GM18951 (cell line): ENCODE measurements at regions not wholly inside any gene's neighbourhood (a gene's known extent, or its start where the extent isn't known, plus 50 kb on each side); places are given as distances from the start of the nearest gene placed in this dataset.
"Not testable (repeated sequence)": the region's sequence is repeated elsewhere in the genome, so short reads cannot be mapped to it uniquely, and the experiment has no call there.

ENCODE experiments used
- POLR2A ChIP-seq: IDR thresholded peaks from 4 replicates; pipeline ENCODE4 v1.6.1; 2011; ENCODE audit warnings: mild to moderate bottlenecking; ENCODE audit not compliant: insufficient read length, insufficient read depth; ENCODE audit errors: extremely low read depth
- in situ Hi-C: fragments of 300-500 bp; cut with MboI; formaldehyde crosslinking; loops from one replicate; pipeline ENCODE4 v1.12.0; 2022; ENCODE audit warnings: low sequenced_read_pairs, mixed read lengths, inconsistent platforms; ENCODE audit not compliant: unreplicated experiment

GRCh38 chr1:195754874-195755273 lies 853.4 kb downstream of the KCNT2 start:
- no peak for TF ChIP-seq POLR2A
- in situ Hi-C loops = no loop called here

GRCh38 chr1:195754303-195754702 lies 853.9 kb downstream of the KCNT2 start:
- in situ Hi-C loops = no loop called here
- no peak for TF ChIP-seq POLR2A

GRCh38 chr1:195748969-195749368 lies 859.3 kb downstream of the KCNT2 start:
- no peak for TF ChIP-seq POLR2A
- in situ Hi-C loops = no loop called here

DNA sequence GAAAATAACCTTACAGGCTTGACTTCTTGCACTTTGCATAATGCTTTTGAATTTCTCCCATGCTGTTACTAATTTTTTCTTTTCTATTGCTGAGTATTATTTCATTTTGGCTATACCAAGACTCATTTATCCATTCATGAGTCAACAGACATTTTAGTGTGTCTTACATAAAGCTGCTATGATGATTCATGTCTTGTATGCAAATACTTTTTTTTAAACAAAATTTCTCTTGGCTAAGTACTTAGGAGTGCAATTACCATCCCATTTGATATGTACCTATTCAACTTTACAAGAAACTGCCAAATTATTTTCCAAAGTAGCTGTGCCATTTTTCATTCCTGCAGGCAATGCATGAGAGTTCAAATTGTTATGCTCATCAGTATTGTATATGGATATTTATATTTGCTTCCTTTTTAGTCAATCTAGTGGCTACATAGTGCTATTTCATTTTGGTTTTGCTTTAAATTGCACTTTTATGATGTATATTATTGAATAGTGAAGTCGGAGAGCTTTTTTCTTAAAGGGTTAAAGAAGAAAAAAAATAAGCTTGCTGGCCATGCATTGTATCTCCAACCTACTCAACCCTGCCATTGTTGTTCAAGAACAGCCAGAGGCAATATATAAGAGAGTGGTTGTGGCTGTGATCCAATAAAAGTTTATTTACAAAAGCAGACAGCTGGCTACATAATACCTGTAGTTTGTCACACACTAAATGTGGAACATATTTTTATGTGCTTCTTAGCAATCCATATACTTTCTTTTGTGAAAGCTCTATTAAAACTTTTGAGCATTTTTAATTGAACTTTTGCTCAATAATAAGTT lies 862.8 kb downstream of the KCNT2 start:
- in situ Hi-C loops = no loop called here

GRCh38 chr1:195744256-195744655 lies 864.0 kb downstream of the KCNT2 start:
- in situ Hi-C loops = no loop called here
- no peak for TF ChIP-seq POLR2A

More for the DNA sequence above, 862.8 kb downstream of the KCNT2 start:
- no peak for TF ChIP-seq POLR2A

- in situ Hi-C loops = no loop called here
- TF ChIP-seq POLR2A = no peak
Observed at GRCh38 chr1:195740862-195741261, 867.4 kb downstream of the KCNT2 start.

GRCh38 chr1:195738966-195739650 lies 869.1 kb downstream of the KCNT2 start:
- in situ Hi-C loops = no loop called here
- TF ChIP-seq POLR2A = no peak

DNA sequence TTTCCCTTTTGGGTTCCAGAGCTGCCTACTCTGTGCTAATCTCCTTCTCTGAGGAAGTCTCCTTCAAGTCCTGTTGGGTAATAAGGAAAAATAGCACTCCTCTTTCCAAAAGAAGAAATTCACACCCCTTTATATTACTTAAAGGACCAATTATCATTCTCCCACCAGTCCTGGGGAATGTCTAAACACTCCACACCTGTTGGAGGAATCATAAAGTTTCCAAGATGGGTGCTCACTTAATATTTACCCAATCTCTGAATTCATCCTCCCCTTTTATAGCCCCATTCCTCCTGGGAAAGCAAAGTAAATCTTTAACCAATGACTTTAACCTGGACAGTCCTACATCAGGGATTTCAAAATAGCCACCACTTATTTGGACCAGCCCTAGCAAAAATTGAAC lies 873.1 kb downstream of the KCNT2 start:
- no peak for TF ChIP-seq POLR2A
- in situ Hi-C loops = no loop called here

GRCh38 chr1:195733826-195734225 lies 874.4 kb downstream of the KCNT2 start:
- in situ Hi-C loops = no loop called here
- TF ChIP-seq POLR2A = no peak

DNA sequence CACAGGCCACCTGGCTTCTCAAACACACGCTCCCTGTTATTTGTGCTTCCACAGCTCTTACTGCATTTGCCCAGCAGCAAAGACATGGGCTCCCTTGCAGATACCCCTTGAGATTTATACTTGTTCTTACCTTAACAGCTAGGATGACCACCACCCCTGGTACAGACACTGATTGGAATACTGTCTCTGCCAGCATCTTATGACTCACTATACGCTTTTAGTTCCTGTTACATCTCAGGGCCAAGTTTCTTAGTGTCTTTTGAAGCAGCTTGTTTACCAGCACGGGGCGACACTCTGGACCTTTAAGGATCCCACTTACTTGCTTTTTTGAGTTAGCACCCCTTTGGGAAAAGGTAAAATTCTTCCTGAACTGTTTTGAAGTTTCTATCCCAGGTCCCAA lies 874.8 kb downstream of the KCNT2 start:
- in situ Hi-C loops = no loop called here

DNA sequence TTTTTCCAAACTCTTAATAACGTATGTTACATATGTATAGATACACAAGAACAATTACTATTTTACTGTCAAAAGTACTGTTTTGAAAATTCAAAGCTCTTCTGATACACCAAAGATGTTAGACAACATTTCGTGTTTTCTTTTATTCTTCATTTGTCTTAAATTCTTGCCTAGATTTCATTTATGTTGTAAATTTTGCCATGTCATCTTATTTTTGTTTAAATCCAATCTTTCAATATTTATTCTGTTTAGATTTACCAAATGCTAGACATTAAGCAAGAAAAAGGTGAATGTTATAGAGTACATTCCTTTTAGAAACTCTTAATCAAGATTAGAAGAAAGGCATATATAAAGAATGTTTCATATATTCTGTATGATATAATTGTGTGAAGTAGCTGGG lies 876.9 kb downstream of the KCNT2 start:
- no peak for TF ChIP-seq POLR2A
- in situ Hi-C loops = no loop called here

More for the DNA sequence above, 874.8 kb downstream of the KCNT2 start:
- TF ChIP-seq POLR2A = no peak

GRCh38 chr1:195723796-195724194 lies 884.4 kb downstream of the KCNT2 start:
- in situ Hi-C loops = no loop called here
- no peak for TF ChIP-seq POLR2A

- in situ Hi-C loops = not testable (repeated sequence)
Observed at GRCh38 chr1:195722852-195723795, 885.1 kb downstream of the KCNT2 start.

DNA sequence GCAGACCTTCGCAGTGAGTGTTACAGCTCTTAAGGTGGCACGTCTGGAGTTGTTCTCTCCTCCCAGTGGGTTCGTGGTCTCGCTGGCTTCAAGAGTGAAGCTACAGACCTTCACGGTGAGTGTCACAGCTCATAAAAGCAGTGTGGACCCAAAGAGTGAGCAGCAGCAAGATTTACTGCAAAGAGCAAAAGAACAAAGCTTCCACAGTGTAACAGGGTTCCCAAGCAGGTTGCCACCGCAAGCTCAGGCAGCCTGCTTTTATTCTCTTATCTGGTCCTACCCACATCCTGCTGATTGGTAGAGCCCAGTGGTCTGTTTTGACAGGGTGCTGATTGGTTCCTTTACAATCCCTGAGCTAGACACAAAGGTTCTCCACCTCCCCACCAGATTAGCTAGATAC lies 886.1 kb downstream of the KCNT2 start:
- in situ Hi-C loops = not testable (repeated sequence)
